WERI-Rb-1 (cell line): ENCODE measurements at regions not wholly inside any gene's neighbourhood (a gene's known extent, or its start where the extent isn't known, plus 50 kb on each side); places are given as distances from the start of the nearest gene placed in this dataset.
A peak's percentile ranks its signal among the peaks of the same experiment; 100 is the strongest.

ENCODE experiments used
- DNase-seq: peaks from one replicate; pipeline ENCODE4 v3.0.0-alpha.2; 2020
- H3K27ac ChIP-seq: fragments of 250-450 bp; sonication (Bioruptor Pico); 2 replicates; pipeline ENCODE4 v1.5.1; 2020; ENCODE audit warnings: mild to moderate bottlenecking, moderate library complexity
- H3K27me3 ChIP-seq: fragments of 250-450 bp; sonication (Bioruptor Pico); 2 replicates; pipeline ENCODE4 v1.5.1; 2021; ENCODE audit warnings: mild to moderate bottlenecking, low read depth, moderate library complexity; ENCODE audit not compliant: insufficient read depth, severe bottlenecking
- H3K36me3 ChIP-seq: fragments of 250-450 bp; sonication (Bioruptor Pico); 2 replicates; pipeline ENCODE4 v1.5.1; 2020; ENCODE audit warnings: mild to moderate bottlenecking, moderate library complexity
- H3K4me3 ChIP-seq: 2 replicates; pipeline ENCODE4 v1.5.1; 2011; ENCODE audit warnings: low read depth, mild to moderate bottlenecking, control low read depth, low read length
- H3K9me3 ChIP-seq: fragments of 250-450 bp; sonication (Bioruptor Pico); 2 replicates; pipeline ENCODE4 v1.5.1; 2021; ENCODE audit warnings: mild to moderate bottlenecking, moderate library complexity; ENCODE audit not compliant: severe bottlenecking
- CTCF ChIP-seq: IDR thresholded peaks from 2 replicates; pipeline ENCODE4 v1.5.1; 2011; ENCODE audit warnings: low read depth, mild to moderate bottlenecking, control low read depth, inconsistent platforms, low read length

- Histone ChIP-seq H3K27ac (no peak overlapping the region), H3K4me3 (no peak overlapping the region), H3K9me3 (no peaks in the 10 kb centered on the region), H3K36me3 (no peaks in the 10 kb centered on the region), H3K27me3 (no peaks in the 10 kb centered on the region)
- no peak for TF ChIP-seq CTCF
- no peak for DNase-seq
These were observed 648.8 kb upstream of the SPRY2 start for GRCh38 chr13:80989747-80990146.

GRCh38 chr13:80989241-80989640 lies 648.3 kb upstream of the SPRY2 start:
- no peak for TF ChIP-seq CTCF
- Histone ChIP-seq H3K9me3 (no peaks in the 10 kb centered on the region), H3K27ac (no peak overlapping the region), H3K27me3 (no peaks in the 10 kb centered on the region), H3K36me3 (no peaks in the 10 kb centered on the region), H3K4me3 (no peak overlapping the region)
- DNase-seq, result no peak

GRCh38 chr13:80988391-80989151 lies 647.6 kb upstream of the SPRY2 start:
- no peak overlapping the region for H3K27ac ChIP-seq
- H3K27me3 ChIP-seq, result no peaks in the 10 kb centered on the region
- no peaks in the 10 kb centered on the region for H3K9me3 ChIP-seq
- no peak for TF ChIP-seq CTCF
- H3K36me3 ChIP-seq, result no peaks in the 10 kb centered on the region
- H3K4me3 ChIP-seq, result no peak overlapping the region
- no peak for DNase-seq

- H3K9me3 ChIP-seq, result no peaks in the 10 kb centered on the region
- DNase-seq, result peak; percentile 13
- H3K36me3 ChIP-seq, result no peaks in the 10 kb centered on the region
- peak; percentile 60 for TF ChIP-seq CTCF
- H3K4me3 ChIP-seq, result no peak overlapping the region
- no peak overlapping the region for H3K27ac ChIP-seq
- no peaks in the 10 kb centered on the region for H3K27me3 ChIP-seq
These were observed 638.2 kb upstream of the SPRY2 start for GRCh38 chr13:80979035-80979641.

GRCh38 chr13:80977168-80977567 lies 636.2 kb upstream of the SPRY2 start:
- TF ChIP-seq CTCF, result no peak
- Histone ChIP-seq H3K27ac (no peak overlapping the region), H3K4me3 (no peak overlapping the region), H3K9me3 (no peaks in the 10 kb centered on the region), H3K27me3 (no peaks in the 10 kb centered on the region), H3K36me3 (no peaks in the 10 kb centered on the region)
- DNase-seq, result no peak
